ENCODE measurements at regions not wholly inside any gene's neighbourhood (a gene's known extent, or its start where the extent isn't known, plus 50 kb on each side); places are given as distances from the start of the nearest gene placed in this dataset.

- no peak for DNase-seq (ENCODE audit: low spot score)
Observed at GRCh38 chr12:58981961-58982360, 61.7 kb upstream of the LRIG3 start.

- no peak for DNase-seq (ENCODE audit: low spot score)
Observed at GRCh38 chr12:58980768-58981167, 60.5 kb upstream of the LRIG3 start.

- no peak for DNase-seq (ENCODE audit: low spot score)
Observed at GRCh38 chr12:58978717-58979116, 58.4 kb upstream of the LRIG3 start.

DNA sequence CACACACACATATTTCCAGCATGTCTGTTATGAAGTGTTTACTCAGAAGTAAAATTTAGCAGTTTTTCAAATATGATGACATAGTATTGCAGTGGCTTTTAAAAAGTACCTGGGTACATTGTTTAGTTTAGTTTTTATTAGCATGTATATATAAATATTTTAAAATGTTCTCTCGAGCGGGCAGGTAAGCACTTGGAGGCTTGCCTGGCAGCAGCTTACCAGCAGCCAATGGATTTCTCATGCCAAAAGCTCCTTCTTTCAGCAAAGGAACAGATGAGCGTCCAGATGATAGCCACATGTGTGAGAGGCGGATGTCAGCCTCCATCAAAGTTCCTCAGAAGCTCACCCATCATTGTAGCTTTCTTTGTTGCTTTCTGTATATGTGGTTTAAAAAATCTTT, 57.2 kb upstream of the LRIG3 start:
- DNase-seq (ENCODE audit: low spot score): no peak

DNA sequence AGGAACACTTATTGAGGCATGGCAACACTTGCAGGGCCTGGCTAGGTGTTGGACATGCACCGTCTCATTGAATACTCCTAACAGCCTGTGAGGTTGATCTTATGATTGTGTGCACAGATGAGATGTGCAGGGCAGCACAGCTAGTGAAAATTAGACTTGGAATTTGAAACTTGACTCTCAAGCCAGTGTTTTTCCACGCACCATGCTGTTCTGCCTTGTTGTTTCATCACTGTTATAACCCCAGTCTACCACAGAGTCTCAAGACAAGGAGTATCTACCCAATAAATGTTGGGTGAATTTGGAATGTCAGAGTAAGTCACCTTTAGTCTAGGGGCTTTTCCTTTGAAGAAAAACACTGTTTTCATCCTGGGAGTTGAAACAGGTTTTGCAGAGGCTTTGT, 55.8 kb upstream of the LRIG3 start:
- no peak for DNase-seq (ENCODE audit: low spot score)
